ENCODE measurements at regions not wholly inside any gene's neighbourhood (a gene's known extent, or its start where the extent isn't known, plus 50 kb on each side); places are given as distances from the start of the nearest gene placed in this dataset.

- DNase-seq (no peak), ATAC-seq (no peak)
- intact Hi-C loops (cut with DNase I; ENCODE audit: low total_unique reads) (no loop called here), in situ Hi-C loops (cut with MboI; ENCODE audit: low sequenced_read_pairs in 4 of 4) (no loop called here)
- no peaks in the 10 kb centered on the region for H3K9me3 ChIP-seq
- peaks cover 0 to 18% (median 0%) of the 10 kb centered on the region in 3 donors for H3K27me3 ChIP-seq
- H3K27ac ChIP-seq, result no peak overlapping the region
- H3K4me3 ChIP-seq, result no peak overlapping the region
- no peaks in the 10 kb centered on the region for H3K36me3 ChIP-seq
- H3K4me1 ChIP-seq, result no peaks in the 10 kb centered on the region
- TF ChIP-seq, protein P1, sequence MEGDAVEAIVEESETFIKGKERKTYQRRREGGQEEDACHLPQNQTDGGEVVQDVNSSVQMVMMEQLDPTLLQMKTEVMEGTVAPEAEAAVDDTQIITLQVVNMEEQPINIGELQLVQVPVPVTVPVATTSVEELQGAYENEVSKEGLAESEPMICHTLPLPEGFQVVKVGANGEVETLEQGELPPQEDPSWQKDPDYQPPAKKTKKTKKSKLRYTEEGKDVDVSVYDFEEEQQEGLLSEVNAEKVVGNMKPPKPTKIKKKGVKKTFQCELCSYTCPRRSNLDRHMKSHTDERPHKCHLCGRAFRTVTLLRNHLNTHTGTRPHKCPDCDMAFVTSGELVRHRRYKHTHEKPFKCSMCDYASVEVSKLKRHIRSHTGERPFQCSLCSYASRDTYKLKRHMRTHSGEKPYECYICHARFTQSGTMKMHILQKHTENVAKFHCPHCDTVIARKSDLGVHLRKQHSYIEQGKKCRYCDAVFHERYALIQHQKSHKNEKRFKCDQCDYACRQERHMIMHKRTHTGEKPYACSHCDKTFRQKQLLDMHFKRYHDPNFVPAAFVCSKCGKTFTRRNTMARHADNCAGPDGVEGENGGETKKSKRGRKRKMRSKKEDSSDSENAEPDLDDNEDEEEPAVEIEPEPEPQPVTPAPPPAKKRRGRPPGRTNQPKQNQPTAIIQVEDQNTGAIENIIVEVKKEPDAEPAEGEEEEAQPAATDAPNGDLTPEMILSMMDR (IDR thresholded peaks at IDR 0.05 in 4 of 5, conservative IDR thresholded peaks at IDR 0.05 in 1 of 5), result no peak
- TF ChIP-seq POLR2A (IDR thresholded peaks at IDR 0.05), result no peak
Observed at GRCh38 chr2:30031184-30031583, 109.8 kb upstream of the ALK start.

DNA sequence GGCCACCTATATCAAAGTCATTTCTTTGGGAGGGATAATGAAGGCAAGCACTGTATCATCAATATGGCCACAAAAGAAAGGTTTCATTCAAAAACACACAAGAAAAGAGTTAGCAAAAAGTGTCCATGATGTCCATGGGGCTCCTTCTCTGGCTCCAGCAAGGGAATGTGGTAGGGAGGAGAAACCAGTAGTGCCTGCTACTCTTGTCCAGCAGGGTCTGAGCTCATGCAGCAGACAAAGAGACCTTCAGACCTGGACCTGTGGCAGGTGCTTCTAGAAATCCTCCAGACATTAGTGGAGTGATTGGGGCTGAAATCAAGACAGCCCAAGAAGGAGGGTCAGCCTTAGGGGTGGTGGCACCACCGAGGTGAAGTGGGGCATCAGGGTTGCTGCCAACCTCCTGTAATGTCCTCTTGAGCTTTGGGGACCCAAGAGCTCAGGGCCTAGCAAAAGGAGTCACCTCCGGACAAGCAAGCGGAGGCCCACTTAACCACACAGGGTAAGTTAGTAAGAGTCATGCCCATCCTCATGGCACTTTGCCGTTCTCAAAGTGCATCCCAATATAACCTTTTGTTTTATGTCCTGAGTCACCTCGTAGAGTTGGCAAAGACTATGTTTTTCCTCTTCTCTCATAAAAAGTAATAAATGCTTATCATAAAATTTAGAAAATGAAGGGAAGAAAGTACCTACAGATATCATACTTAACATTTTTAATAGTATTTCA lies 112.6 kb upstream of the YPEL5 start:
- no peaks in the 10 kb centered on the region for H3K9me3 ChIP-seq
- H3K4me1 ChIP-seq, result no peaks in the 10 kb centered on the region
- H3K4me3 ChIP-seq, result no peak overlapping the region
- ATAC-seq (no peak), DNase-seq (no peak)
- intact Hi-C loops (cut with DNase I; ENCODE audit: low total_unique reads) (no loop called here), in situ Hi-C loops (cut with MboI; ENCODE audit: low sequenced_read_pairs in 4 of 4) (no loop called here)
- H3K27ac ChIP-seq, result no peak overlapping the region
- H3K36me3 ChIP-seq, result no peaks in the 10 kb centered on the region
- no peak for TF ChIP-seq POLR2A (IDR thresholded peaks at IDR 0.05)
- TF ChIP-seq, protein P1 (IDR thresholded peaks at IDR 0.05 in 4 of 5, conservative IDR thresholded peaks at IDR 0.05 in 1 of 5), result no peak
- peaks cover 0 to 8% (median 0%) of the 10 kb centered on the region in 3 donors for H3K27me3 ChIP-seq

GRCh38 chr2:30037016-30037415 lies 109.8 kb upstream of the YPEL5 start:
- intact Hi-C loops (cut with DNase I; ENCODE audit: low total_unique reads) (no loop called here), in situ Hi-C loops (cut with MboI; ENCODE audit: low sequenced_read_pairs in 4 of 4) (no loop called here)
- Histone ChIP-seq H3K4me3 (no peak overlapping the region), H3K4me1 (no peaks in the 10 kb centered on the region), H3K27ac (no peak overlapping the region), H3K27me3 (peaks cover 0 to 5% (median 0%) of the 10 kb centered on the region in 3 donors), H3K9me3 (no peaks in the 10 kb centered on the region), H3K36me3 (no peaks in the 10 kb centered on the region)
- ATAC-seq (no peak), DNase-seq (no peak)
- no peak for TF ChIP-seq POLR2A (IDR thresholded peaks at IDR 0.05)
- TF ChIP-seq, protein P1 (IDR thresholded peaks at IDR 0.05 in 4 of 5, conservative IDR thresholded peaks at IDR 0.05 in 1 of 5), result no peak

DNA sequence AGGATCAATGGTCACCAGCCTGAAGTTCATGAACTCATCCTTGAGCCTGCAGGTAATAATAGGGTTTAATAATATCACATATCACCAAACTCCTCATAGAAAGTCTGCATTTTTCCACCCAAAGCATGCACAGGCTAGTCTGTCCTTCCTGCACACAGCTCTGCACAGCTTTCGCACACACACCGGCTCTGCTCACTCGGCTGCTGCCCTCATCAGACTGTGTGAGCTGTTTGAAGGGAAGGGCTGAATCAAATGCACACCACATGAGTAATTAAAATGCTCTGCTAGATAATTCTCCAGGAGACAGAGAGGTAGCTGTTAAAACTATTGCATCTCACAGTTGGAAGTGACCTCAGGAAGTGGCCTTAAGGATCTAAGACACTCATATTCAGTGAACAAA lies 108.4 kb upstream of the YPEL5 start:
- Histone ChIP-seq H3K4me1 (no peaks in the 10 kb centered on the region), H3K9me3 (no peaks in the 10 kb centered on the region), H3K4me3 (no peak overlapping the region), H3K36me3 (no peaks in the 10 kb centered on the region), H3K27me3 (no peaks in the 10 kb centered on the region), H3K27ac (no peak overlapping the region)
- DNase-seq (no peak), ATAC-seq (no peak)
- in situ Hi-C loops (cut with MboI; ENCODE audit: low sequenced_read_pairs in 4 of 4) (no loop called here), intact Hi-C loops (cut with DNase I; ENCODE audit: low total_unique reads) (no loop called here)
- TF ChIP-seq POLR2A (IDR thresholded peaks at IDR 0.05), result no peak
- TF ChIP-seq, protein P1 (IDR thresholded peaks at IDR 0.05 in 4 of 5, conservative IDR thresholded peaks at IDR 0.05 in 1 of 5), result no peak

DNA sequence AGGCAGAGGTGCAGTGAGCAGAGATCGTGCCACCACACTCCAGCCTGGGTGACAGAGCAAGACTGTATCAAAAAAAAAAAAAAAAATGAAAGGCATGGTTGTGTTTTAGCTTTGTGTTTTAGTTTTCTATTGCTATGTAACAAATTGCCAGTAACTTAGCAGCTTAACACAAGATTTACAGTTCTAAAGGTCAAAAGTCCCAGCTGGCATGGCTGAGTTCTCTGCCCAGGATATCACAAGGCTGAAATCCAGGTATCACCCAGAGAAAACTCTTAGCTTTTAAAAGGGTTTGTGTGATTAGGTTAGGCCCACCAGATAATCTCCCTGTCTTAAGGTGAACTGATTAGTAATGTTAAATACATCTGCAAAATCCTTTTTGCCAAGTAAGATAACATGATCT lies 107.7 kb upstream of the YPEL5 start:
- DNase-seq (no peak), ATAC-seq (no peak)
- intact Hi-C loops (cut with DNase I; ENCODE audit: low total_unique reads) (no loop called here), in situ Hi-C loops (cut with MboI; ENCODE audit: low sequenced_read_pairs in 4 of 4) (no loop called here)
- Histone ChIP-seq H3K27me3 (no peaks in the 10 kb centered on the region), H3K9me3 (no peaks in the 10 kb centered on the region), H3K27ac (no peak overlapping the region), H3K36me3 (no peaks in the 10 kb centered on the region), H3K4me1 (no peaks in the 10 kb centered on the region), H3K4me3 (no peak overlapping the region)
- TF ChIP-seq, protein P1 (IDR thresholded peaks at IDR 0.05 in 4 of 5, conservative IDR thresholded peaks at IDR 0.05 in 1 of 5), result no peak
- no peak for TF ChIP-seq POLR2A (IDR thresholded peaks at IDR 0.05)
